Stomach smooth muscle (tissue), 2 donors: ENCODE measurements at regions not wholly inside any gene's neighbourhood (a gene's known extent, or its start where the extent isn't known, plus 50 kb on each side); places are given as distances from the start of the nearest gene placed in this dataset.
"Not testable (repeated sequence)": the region's sequence is repeated elsewhere in the genome, so short reads cannot be mapped to it uniquely, and the experiment has no call there.

Experiments
- H3K27ac ChIP-seq: one replicate; pipeline ENCODE4 v1.7.0; 2013; ENCODE audit warnings: mild to moderate bottlenecking, low read length, inconsistent platforms
- H3K27me3 ChIP-seq, 2 donors: one replicate each; pipeline ENCODE4 v1.7.0; 2013; ENCODE audit warnings: low read length in 2 of 2; ENCODE audit not compliant: insufficient read depth in 2 of 2, control insufficient read depth in 1 of 2
- H3K36me3 ChIP-seq, 2 donors: one replicate each; pipeline ENCODE4 v1.7.0; 2013; ENCODE audit warnings: low read length in 2 of 2; ENCODE audit not compliant: control insufficient read depth in 2 of 2, insufficient read depth in 2 of 2
- H3K4me1 ChIP-seq: one replicate; pipeline ENCODE4 v1.7.0; 2013; ENCODE audit warnings: low read length; ENCODE audit not compliant: control insufficient read depth, insufficient read depth
- H3K4me3 ChIP-seq, 2 donors: one replicate each; pipeline ENCODE4 v1.7.0; 2013; ENCODE audit warnings: low read length in 2 of 2
- H3K9ac ChIP-seq, 2 donors: one replicate each; pipeline ENCODE4 v1.7.0; 2013; ENCODE audit warnings: low read length in 2 of 2, mild to moderate bottlenecking in 1 of 2
- H3K9me3 ChIP-seq, 2 donors: one replicate each; pipeline ENCODE4 v1.7.0; 2013; ENCODE audit warnings: low read length in 2 of 2; ENCODE audit not compliant: control insufficient read depth in 2 of 2
- donor health status: healthy.
- donor health status: Pancreatic carcinoma.

DNA sequence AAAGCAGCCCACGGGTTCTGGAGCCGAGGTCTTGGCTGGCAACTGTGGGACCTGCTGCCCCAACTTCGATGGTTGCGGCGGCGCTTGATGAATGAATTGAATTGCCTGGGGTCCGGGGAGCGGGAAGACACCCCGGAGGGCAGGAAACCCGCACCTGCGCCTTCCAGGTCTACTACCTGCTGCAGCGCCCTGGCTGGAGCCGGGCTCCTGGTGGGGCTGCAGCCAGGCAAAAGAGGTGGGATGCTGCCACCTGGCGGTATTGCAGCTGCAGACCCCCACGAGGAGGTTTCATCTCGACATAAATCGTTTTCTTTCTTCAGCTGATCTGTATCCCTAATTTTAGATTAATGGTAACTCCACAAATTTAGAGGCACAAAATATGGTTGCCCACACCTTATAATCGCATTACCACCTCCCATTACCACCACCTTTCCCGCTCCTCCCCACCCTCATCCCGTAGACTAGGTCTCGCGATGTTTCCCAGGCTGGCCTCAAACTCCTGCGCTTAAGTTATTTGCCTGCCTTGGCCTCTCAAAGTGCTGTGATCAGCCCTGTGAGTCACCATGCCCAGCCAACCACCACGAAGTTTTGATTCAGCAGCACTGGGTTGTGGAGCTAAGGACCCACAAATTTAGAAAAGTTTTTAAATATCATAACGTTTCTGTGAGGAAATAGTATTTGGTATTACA is 1492.4 kb upstream of the DEFB115 start:
- H3K27ac ChIP-seq, H3K9ac ChIP-seq, H3K9me3 ChIP-seq, H3K4me1 ChIP-seq, H3K27me3 ChIP-seq, H3K36me3 ChIP-seq, H3K4me3 ChIP-seq: not testable (repeated sequence)

DNA sequence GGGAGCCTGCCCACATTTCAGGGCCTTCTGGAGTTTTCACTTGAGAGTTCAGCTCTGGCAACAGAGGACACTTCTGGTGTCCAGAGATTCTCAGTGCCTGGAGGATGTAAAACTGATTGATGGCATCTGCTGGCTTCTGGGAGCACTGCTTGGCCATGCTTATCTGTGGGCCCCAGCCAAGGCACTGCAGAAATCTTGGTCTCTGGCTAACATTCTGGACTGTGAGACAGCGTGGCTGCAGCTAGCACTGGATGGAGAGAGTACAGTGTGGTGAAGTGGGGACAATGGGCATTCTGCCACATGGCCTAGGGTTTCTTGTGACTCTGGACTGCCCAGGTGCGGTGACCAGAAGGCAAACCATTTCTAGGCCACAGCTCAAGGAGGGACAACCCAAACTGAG is 1479.4 kb upstream of the DEFB115 start:
- not testable (repeated sequence) for H3K27ac ChIP-seq, H3K36me3 ChIP-seq

DNA sequence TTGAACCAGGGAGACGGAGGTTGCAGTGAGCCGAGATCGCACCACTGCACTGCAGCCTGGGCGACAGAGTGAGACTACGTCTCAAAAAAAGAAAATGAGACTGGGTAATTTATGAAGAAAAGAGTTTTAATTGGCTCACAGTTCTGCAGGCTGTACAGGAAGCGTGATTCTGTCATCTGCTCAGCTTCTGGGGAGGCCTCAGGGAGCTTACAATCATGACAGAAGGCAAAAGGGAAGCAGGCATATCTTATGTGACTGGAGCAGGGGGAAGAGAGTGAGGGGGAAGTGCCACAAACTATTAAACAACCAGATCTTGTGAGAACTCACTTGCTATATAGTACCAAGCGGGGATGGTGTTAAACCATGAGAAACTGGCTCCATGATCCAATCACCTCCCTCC is 1476.2 kb upstream of the DEFB115 start:
- H3K36me3 ChIP-seq, H3K9ac ChIP-seq, H3K27ac ChIP-seq, H3K4me3 ChIP-seq, H3K9me3 ChIP-seq, H3K4me1 ChIP-seq, H3K27me3 ChIP-seq: not testable (repeated sequence)

More for the DNA sequence above, 1479.4 kb upstream of the DEFB115 start:
- not testable (repeated sequence) for H3K4me1 ChIP-seq, H3K4me3 ChIP-seq, H3K27me3 ChIP-seq, H3K9ac ChIP-seq, H3K9me3 ChIP-seq

GRCh38 chr20:29781891-29782290 is 1475.6 kb upstream of the DEFB115 start:
- H3K9me3 ChIP-seq, H3K4me1 ChIP-seq, H3K36me3 ChIP-seq, H3K27me3 ChIP-seq, H3K4me3 ChIP-seq, H3K9ac ChIP-seq, H3K27ac ChIP-seq: not testable (repeated sequence)

GRCh38 chr20:29787456-29787855 is 1470.0 kb upstream of the DEFB115 start:
- H3K4me3 ChIP-seq, H3K36me3 ChIP-seq: not testable (repeated sequence)

GRCh38 chr20:29790510-29790909 is 1467.0 kb upstream of the DEFB115 start:
- no peaks in the 10 kb centered on the region for H3K27me3 ChIP-seq
- no peaks in the 10 kb centered on the region for H3K36me3 ChIP-seq
- H3K9ac ChIP-seq, result no peak overlapping the region
- no peaks in the 10 kb centered on the region for H3K9me3 ChIP-seq
- no peak overlapping the region for H3K27ac ChIP-seq
- no peaks in the 10 kb centered on the region for H3K4me1 ChIP-seq
- H3K4me3 ChIP-seq, result no peak overlapping the region

More at GRCh38 chr20:29787456-29787855, 1470.0 kb upstream of the DEFB115 start:
- not testable (repeated sequence) for H3K27me3 ChIP-seq, H3K4me1 ChIP-seq, H3K27ac ChIP-seq, H3K9me3 ChIP-seq, H3K9ac ChIP-seq

- H3K4me1 ChIP-seq, H3K27ac ChIP-seq, H3K36me3 ChIP-seq, H3K9ac ChIP-seq, H3K27me3 ChIP-seq, H3K9me3 ChIP-seq, H3K4me3 ChIP-seq: not testable (repeated sequence)
Measured at GRCh38 chr20:29831508-29831907, 1426.0 kb upstream of the DEFB115 start.

- not testable (repeated sequence) for H3K4me3 ChIP-seq, H3K4me1 ChIP-seq, H3K9me3 ChIP-seq, H3K27me3 ChIP-seq, H3K27ac ChIP-seq, H3K36me3 ChIP-seq, H3K9ac ChIP-seq
Measured at GRCh38 chr20:29868014-29868413, 1389.5 kb upstream of the DEFB115 start.

DNA sequence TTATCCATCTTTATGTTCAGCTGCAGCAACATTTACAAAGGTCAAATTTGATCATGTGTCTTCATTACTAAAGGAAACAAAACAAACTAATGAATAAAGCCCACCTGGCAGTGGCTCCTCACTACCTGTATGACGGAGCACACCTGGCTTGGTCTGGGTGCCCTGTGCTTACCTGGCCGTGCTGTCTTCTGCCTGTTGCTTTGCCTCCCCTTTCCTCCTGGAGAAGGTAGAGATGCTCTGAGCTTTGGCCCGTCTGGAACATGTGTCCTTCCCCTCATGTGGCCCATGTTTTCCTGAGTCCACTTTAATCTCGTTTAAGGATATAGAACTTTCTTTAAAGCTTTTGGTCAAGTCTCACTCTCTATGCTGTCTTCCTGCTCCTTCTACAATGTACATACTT is 1388.8 kb upstream of the DEFB115 start:
- not testable (repeated sequence) for H3K27ac ChIP-seq, H3K9ac ChIP-seq, H3K27me3 ChIP-seq, H3K36me3 ChIP-seq, H3K4me3 ChIP-seq, H3K9me3 ChIP-seq, H3K4me1 ChIP-seq

GRCh38 chr20:29871816-29872215 is 1385.6 kb upstream of the DEFB115 start:
- H3K9ac ChIP-seq, H3K4me1 ChIP-seq, H3K27me3 ChIP-seq, H3K27ac ChIP-seq, H3K4me3 ChIP-seq, H3K36me3 ChIP-seq: not testable (repeated sequence)
- peaks cover 0 to 12% of the 10 kb centered on the region in 2 donors for H3K9me3 ChIP-seq

DNA sequence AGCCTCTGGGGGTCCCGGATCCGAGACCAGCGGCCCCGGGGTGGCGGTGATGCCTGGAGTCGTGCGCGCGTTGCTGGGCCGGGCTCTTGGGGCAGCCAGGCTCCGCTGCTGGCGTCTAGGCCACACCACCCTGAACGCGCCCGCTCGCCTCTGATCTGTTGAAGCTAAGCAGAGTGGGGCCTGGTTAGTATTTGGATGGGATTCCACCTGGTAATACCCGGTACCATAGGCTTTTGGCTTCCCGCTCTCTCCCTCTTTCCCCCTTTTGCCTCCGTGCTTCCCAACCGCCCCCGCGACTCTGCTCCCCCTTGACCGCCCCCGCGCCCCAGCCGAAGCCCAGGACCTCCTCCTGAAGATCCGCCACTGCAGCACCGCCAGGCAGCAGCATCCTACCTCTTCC is 1383.5 kb upstream of the DEFB115 start:
- Histone ChIP-seq H3K4me3 (peak overlapping the region in 1 of 2 donors; percentile 44), H3K4me1 (no peaks in the 10 kb centered on the region), H3K9ac (no peak overlapping the region), H3K27me3 (no peaks in the 10 kb centered on the region), H3K9me3 (peaks cover 0 to 19% of the 10 kb centered on the region in 2 donors), H3K36me3 (no peaks in the 10 kb centered on the region), H3K27ac (no peak overlapping the region)
